Smooth muscle cell (in vitro differentiated cells): ENCODE measurements at regions not wholly inside any gene's neighbourhood (a gene's known extent, or its start where the extent isn't known, plus 50 kb on each side); places are given as distances from the start of the nearest gene placed in this dataset.

Experiments
- DNase-seq: peaks from one replicate; lab custom pipeline; 2025; ENCODE audit not compliant: unreplicated experiment; lab: John Stamatoyannopoulos, UW
- H2AFZ ChIP-seq: fragments of 200-600 bp; sonication (generic); 2 replicates; pipeline ENCODE4 v1.6.0; 2016; ENCODE audit warnings: antibody characterized with exemption, low read depth, mild to moderate bottlenecking
- H3F3A ChIP-seq: fragments of 200-600 bp; sonication (generic); 2 replicates; pipeline ENCODE4 v1.6.0; 2017; ENCODE audit warnings: antibody characterized with exemption, low read depth
- H3K27ac ChIP-seq: fragments of 200-600 bp; sonication (generic); 2 replicates; pipeline ENCODE4 v1.5.1; 2016; ENCODE audit warnings: low read depth, mild to moderate bottlenecking
- H3K27me3 ChIP-seq: fragments of 200-600 bp; sonication (generic); 2 replicates; pipeline ENCODE4 v1.6.1; 2016; ENCODE audit warnings: low read depth, mild to moderate bottlenecking
- H3K36me3 ChIP-seq: fragments of 200-600 bp; sonication (generic); 2 replicates; pipeline ENCODE4 v1.5.1; 2016; ENCODE audit warnings: low read depth
- H3K4me1 ChIP-seq: fragments of 200-600 bp; sonication (generic); 2 replicates; pipeline ENCODE4 v1.5.1; 2016; ENCODE audit warnings: low read depth
- H3K4me2 ChIP-seq: fragments of 200-600 bp; sonication (generic); 2 replicates; pipeline ENCODE4 v1.6.0; 2016; ENCODE audit warnings: mild to moderate bottlenecking
- H3K4me3 ChIP-seq: fragments of 200-600 bp; sonication (generic); 2 replicates; pipeline ENCODE4 v1.5.1; 2016; ENCODE audit warnings: mild to moderate bottlenecking
- H3K79me2 ChIP-seq: fragments of 200-600 bp; sonication (generic); 2 replicates; pipeline ENCODE4 v1.6.0; 2016; ENCODE audit warnings: low read depth, mild to moderate bottlenecking
- H3K9ac ChIP-seq: fragments of 200-600 bp; sonication (generic); 2 replicates; pipeline ENCODE4 v1.6.0; 2016; ENCODE audit warnings: low read depth
- H3K9me3 ChIP-seq: fragments of 200-600 bp; sonication (generic); replicated peaks from 2 replicates; pipeline ENCODE4 v1.5.1; 2016; ENCODE audit warnings: low read depth
- H4K20me1 ChIP-seq: fragments of 200-600 bp; sonication (generic); 2 replicates; pipeline ENCODE4 v1.6.0; 2016; ENCODE audit warnings: low read depth
- WGBS: methylation state at CpG from one replicate; pipeline ENCODE4 v1.1.7; 2016; ENCODE audit warnings: low lambda C conversion rate; 5-methylcytosine and 5-hydroxymethylcytosine counted together
- TF ChIP-seq, protein P1 (sequence below): fragments of 200-600 bp; sonication (generic); IDR thresholded peaks from 2 replicates; pipeline ENCODE4 v1.5.1; 2017; ENCODE audit warnings: borderline replicate concordance, mild to moderate bottlenecking, antibody characterized with exemption; ENCODE audit not compliant: insufficient read depth, poor library complexity, severe bottlenecking

DNA sequence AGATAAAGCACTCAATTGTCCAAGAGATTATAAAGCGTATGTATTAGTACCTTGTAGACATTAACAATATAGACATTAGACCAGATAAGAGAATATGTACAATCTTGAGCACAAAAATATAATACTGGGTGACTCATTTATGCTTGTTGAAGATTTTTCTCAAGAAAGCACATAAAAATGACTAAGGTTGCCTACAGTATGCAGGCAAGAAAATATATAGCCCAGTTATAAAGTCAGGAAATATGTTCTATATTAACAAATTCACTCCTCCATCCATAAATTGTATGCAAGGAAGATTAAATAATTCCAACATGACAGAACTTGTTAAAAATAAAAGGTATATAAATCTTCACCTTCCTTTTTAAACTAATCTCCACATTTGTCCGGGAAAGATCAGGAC, 356.4 kb upstream of the SLC39A10 start:
- WGBS: 93% methylated on average over 2 of the region's 2 CpGs
- DNase-seq: no peak
- H3K27ac ChIP-seq: no peak overlapping the region

GRCh38 chr2:195299600-195299999, 357.4 kb upstream of the SLC39A10 start:
- Histone ChIP-seq H3K4me2 (no peak overlapping the region), H2AFZ (no peak overlapping the region), H3K27ac (no peak overlapping the region), H4K20me1 (no peaks in the 10 kb centered on the region), H3K9ac (no peak overlapping the region), H3K9me3 (no peaks in the 10 kb centered on the region), H3K4me1 (no peaks in the 10 kb centered on the region), H3K79me2 (no peaks in the 10 kb centered on the region), H3K27me3 (no peaks in the 10 kb centered on the region), H3F3A (no peaks in the 10 kb centered on the region), H3K4me3 (no peak overlapping the region), H3K36me3 (no peaks in the 10 kb centered on the region)
- WGBS: 60% methylated on average over 1 of the region's 1 CpG
- TF ChIP-seq, protein P1, sequence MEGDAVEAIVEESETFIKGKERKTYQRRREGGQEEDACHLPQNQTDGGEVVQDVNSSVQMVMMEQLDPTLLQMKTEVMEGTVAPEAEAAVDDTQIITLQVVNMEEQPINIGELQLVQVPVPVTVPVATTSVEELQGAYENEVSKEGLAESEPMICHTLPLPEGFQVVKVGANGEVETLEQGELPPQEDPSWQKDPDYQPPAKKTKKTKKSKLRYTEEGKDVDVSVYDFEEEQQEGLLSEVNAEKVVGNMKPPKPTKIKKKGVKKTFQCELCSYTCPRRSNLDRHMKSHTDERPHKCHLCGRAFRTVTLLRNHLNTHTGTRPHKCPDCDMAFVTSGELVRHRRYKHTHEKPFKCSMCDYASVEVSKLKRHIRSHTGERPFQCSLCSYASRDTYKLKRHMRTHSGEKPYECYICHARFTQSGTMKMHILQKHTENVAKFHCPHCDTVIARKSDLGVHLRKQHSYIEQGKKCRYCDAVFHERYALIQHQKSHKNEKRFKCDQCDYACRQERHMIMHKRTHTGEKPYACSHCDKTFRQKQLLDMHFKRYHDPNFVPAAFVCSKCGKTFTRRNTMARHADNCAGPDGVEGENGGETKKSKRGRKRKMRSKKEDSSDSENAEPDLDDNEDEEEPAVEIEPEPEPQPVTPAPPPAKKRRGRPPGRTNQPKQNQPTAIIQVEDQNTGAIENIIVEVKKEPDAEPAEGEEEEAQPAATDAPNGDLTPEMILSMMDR: no peak
- DNase-seq: no peak

More for the DNA sequence above, 356.4 kb upstream of the SLC39A10 start:
- Histone ChIP-seq H3K4me2 (no peak overlapping the region), H4K20me1 (no peaks in the 10 kb centered on the region), H3K9me3 (no peaks in the 10 kb centered on the region), H3K36me3 (no peaks in the 10 kb centered on the region), H2AFZ (no peak overlapping the region), H3K4me3 (no peak overlapping the region), H3K9ac (no peak overlapping the region), H3F3A (no peaks in the 10 kb centered on the region), H3K27me3 (no peaks in the 10 kb centered on the region), H3K4me1 (no peaks in the 10 kb centered on the region), H3K79me2 (no peaks in the 10 kb centered on the region)
- TF ChIP-seq, protein P1: no peak

DNA sequence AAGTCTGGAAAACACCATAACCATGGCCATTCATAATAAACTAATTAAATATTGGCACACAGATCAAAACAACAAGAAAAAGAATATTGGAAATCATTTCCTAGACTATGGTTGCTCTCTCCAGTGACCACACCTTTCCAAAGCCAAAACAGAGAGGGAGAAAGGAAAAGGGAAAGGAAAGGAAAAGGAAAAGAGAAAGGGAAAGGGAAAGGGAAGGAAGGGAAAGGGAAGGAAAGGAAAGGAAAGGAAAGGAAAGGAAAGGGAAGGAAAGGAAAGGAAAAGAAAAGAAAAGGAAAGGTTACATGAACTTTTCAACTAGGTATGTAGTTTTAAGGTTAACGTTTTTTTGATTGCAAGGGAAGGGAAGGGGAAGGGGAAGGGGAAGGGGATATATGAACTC, 360.5 kb upstream of the SLC39A10 start:
- Histone ChIP-seq H3K9me3 (no peaks in the 10 kb centered on the region), H3K4me3 (no peak overlapping the region), H3K4me2 (no peak overlapping the region), H3K9ac (no peak overlapping the region), H4K20me1 (no peaks in the 10 kb centered on the region), H3K4me1 (no peaks in the 10 kb centered on the region), H3K36me3 (no peaks in the 10 kb centered on the region), H3F3A (no peaks in the 10 kb centered on the region), H3K27ac (no peak overlapping the region), H3K79me2 (no peaks in the 10 kb centered on the region), H2AFZ (no peak overlapping the region), H3K27me3 (no peaks in the 10 kb centered on the region)
- TF ChIP-seq, protein P1: no peak
- DNase-seq: no peak
- WGBS: 87% methylated on average over 1 of the region's 1 CpG

DNA sequence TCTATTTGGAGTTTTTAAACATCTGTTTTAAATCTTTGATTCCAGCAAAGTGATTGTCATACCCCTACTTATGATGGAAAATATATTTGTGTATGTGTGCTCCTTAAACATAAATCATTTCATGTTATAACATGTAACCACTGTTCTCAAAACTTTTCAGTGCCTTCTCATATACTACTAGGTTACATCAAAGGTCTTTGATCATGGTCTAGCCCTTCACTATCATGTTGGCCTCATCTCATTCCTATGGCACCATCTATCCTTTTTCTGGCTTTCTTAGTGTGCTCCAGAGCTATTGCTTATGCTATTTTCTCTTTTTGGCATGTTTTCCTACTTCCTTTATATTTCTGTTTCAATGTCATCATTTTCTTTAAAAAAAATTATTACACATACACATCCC, 367.9 kb upstream of the SLC39A10 start:
- TF ChIP-seq, protein P1: no peak
- no peak overlapping the region for H3K27ac ChIP-seq
- H3K79me2 ChIP-seq: no peaks in the 10 kb centered on the region
- no peak overlapping the region for H3K9ac ChIP-seq
- H3K9me3 ChIP-seq: no peaks in the 10 kb centered on the region
- no peak for DNase-seq
- no peaks in the 10 kb centered on the region for H3K27me3 ChIP-seq
- H3K4me3 ChIP-seq: no peak overlapping the region
- no peaks in the 10 kb centered on the region for H4K20me1 ChIP-seq
- H3K4me1 ChIP-seq: no peaks in the 10 kb centered on the region
- H3K4me2 ChIP-seq: no peak overlapping the region
- no peaks in the 10 kb centered on the region for H3K36me3 ChIP-seq
- H2AFZ ChIP-seq: no peak overlapping the region
- no peaks in the 10 kb centered on the region for H3F3A ChIP-seq
